ENCODE measurements at regions not wholly inside any gene's neighbourhood (a gene's known extent, or its start where the extent isn't known, plus 50 kb on each side); places are given as distances from the start of the nearest gene placed in this dataset.

GRCh38 chr14:86613126-86613525 lies 1083.2 kb downstream of the FLRT2 start:
- no peak for DNase-seq (ENCODE audit: low spot score)

- no peak for DNase-seq (ENCODE audit: low spot score)
Observed at GRCh38 chr14:86604561-86604960, 1074.6 kb downstream of the FLRT2 start.

- DNase-seq (ENCODE audit: low spot score): no peak
Observed at GRCh38 chr14:86602263-86602662, 1072.3 kb downstream of the FLRT2 start.

GRCh38 chr14:86601813-86602212 lies 1071.9 kb downstream of the FLRT2 start:
- DNase-seq (ENCODE audit: low spot score): no peak

GRCh38 chr14:86597279-86597678 lies 1067.3 kb downstream of the FLRT2 start:
- DNase-seq (ENCODE audit: low spot score): no peak

GRCh38 chr14:86596024-86596423 lies 1066.1 kb downstream of the FLRT2 start:
- DNase-seq (ENCODE audit: low spot score): no peak

- DNase-seq (ENCODE audit: low spot score): no peak
Observed at GRCh38 chr14:86575141-86575540, 1045.2 kb downstream of the FLRT2 start.

- no peak for DNase-seq (ENCODE audit: low spot score)
Observed at GRCh38 chr14:86574778-86575129, 1044.8 kb downstream of the FLRT2 start.

- DNase-seq (ENCODE audit: low spot score): no peak
Observed at GRCh38 chr14:86574051-86574777, 1044.3 kb downstream of the FLRT2 start.

- DNase-seq (ENCODE audit: low spot score): no peak
Observed at GRCh38 chr14:86570371-86570770, 1040.4 kb downstream of the FLRT2 start.

GRCh38 chr14:86543521-86543920 lies 1013.6 kb downstream of the FLRT2 start:
- no peak for DNase-seq (ENCODE audit: low spot score)

GRCh38 chr14:86541972-86542371 lies 1012.0 kb downstream of the FLRT2 start:
- DNase-seq (ENCODE audit: low spot score): no peak

- no peak for DNase-seq (ENCODE audit: low spot score)
Observed at GRCh38 chr14:86540636-86541247, 1010.8 kb downstream of the FLRT2 start.

GRCh38 chr14:86539361-86540070 lies 1009.6 kb downstream of the FLRT2 start:
- no peak for DNase-seq (ENCODE audit: low spot score)

GRCh38 chr14:86533834-86534233 lies 1003.9 kb downstream of the FLRT2 start:
- DNase-seq (ENCODE audit: low spot score): no peak

GRCh38 chr14:86532219-86532618 lies 1002.3 kb downstream of the FLRT2 start:
- DNase-seq (ENCODE audit: low spot score): peak; percentile 5

GRCh38 chr14:86530457-86530856 lies 1000.5 kb downstream of the FLRT2 start:
- no peak for DNase-seq (ENCODE audit: low spot score)

- no peak for DNase-seq (ENCODE audit: low spot score)
Observed at GRCh38 chr14:86527312-86527711, 997.4 kb downstream of the FLRT2 start.

GRCh38 chr14:86525673-86526072 lies 995.7 kb downstream of the FLRT2 start:
- DNase-seq (ENCODE audit: low spot score): no peak

- DNase-seq (ENCODE audit: low spot score): no peak
Observed at GRCh38 chr14:86521843-86522242, 991.9 kb downstream of the FLRT2 start.

- no peak for DNase-seq (ENCODE audit: low spot score)
Observed at GRCh38 chr14:86521031-86521730, 991.2 kb downstream of the FLRT2 start.

- DNase-seq (ENCODE audit: low spot score): no peak
Observed at GRCh38 chr14:86518298-86518697, 988.4 kb downstream of the FLRT2 start.

GRCh38 chr14:86515195-86515594 lies 985.3 kb downstream of the FLRT2 start:
- DNase-seq (ENCODE audit: low spot score): no peak
